Hepatocyte (in vitro differentiated cells): ENCODE measurements at regions not wholly inside any gene's neighbourhood (a gene's known extent, or its start where the extent isn't known, plus 50 kb on each side); places are given as distances from the start of the nearest gene placed in this dataset.

Source experiments
- EZH2 ChIP-seq: fragments of 200-600 bp; sonication (generic); IDR thresholded peaks from 2 replicates; pipeline ENCODE4 v1.6.1; 2016; ENCODE audit warnings: antibody characterized with exemption, mild to moderate bottlenecking, borderline replicate concordance
- EZH2phosphoT487 ChIP-seq: fragments of 200-600 bp; sonication (generic); IDR thresholded peaks from one replicate; pipeline ENCODE4 v1.6.1; 2018; ENCODE audit warnings: antibody characterized with exemption, mild to moderate bottlenecking, low read depth, moderate library complexity; ENCODE audit not compliant: unreplicated experiment, severe bottlenecking
- TF ChIP-seq, protein P1 (sequence below): fragments of 200-600 bp; sonication (generic); IDR thresholded peaks from 2 replicates; pipeline ENCODE4 v1.5.1; 2016; ENCODE audit warnings: antibody characterized with exemption, mild to moderate bottlenecking; ENCODE audit not compliant: poor library complexity

DNA sequence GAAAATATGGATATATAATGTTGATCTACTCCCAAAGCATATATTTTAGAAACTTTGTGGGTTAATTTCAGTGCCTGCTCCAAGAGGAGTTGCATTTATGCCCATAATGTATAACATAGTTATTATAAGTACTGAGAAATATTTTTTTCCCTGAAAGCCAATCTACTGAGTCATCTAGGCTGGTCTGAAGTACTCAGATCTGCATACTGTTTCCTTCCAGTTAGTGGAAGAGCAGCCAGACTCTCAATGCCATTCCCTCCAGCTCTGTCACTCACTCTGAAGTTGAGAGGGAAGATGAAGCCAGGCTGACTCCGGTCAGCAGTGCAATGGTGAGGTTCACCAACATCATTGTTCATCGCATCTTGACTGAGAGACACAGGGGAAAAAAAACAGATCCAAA is 505.1 kb downstream of the PPARGC1A start:
- TF ChIP-seq, protein P1, sequence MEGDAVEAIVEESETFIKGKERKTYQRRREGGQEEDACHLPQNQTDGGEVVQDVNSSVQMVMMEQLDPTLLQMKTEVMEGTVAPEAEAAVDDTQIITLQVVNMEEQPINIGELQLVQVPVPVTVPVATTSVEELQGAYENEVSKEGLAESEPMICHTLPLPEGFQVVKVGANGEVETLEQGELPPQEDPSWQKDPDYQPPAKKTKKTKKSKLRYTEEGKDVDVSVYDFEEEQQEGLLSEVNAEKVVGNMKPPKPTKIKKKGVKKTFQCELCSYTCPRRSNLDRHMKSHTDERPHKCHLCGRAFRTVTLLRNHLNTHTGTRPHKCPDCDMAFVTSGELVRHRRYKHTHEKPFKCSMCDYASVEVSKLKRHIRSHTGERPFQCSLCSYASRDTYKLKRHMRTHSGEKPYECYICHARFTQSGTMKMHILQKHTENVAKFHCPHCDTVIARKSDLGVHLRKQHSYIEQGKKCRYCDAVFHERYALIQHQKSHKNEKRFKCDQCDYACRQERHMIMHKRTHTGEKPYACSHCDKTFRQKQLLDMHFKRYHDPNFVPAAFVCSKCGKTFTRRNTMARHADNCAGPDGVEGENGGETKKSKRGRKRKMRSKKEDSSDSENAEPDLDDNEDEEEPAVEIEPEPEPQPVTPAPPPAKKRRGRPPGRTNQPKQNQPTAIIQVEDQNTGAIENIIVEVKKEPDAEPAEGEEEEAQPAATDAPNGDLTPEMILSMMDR: no peak
- TF ChIP-seq EZH2 (no peak), EZH2phosphoT487 (no peak)
